GM23248 (cell line): ENCODE measurements at regions not wholly inside any gene's neighbourhood (a gene's known extent, or its start where the extent isn't known, plus 50 kb on each side); places are given as distances from the start of the nearest gene placed in this dataset.

Source experiments
- EZH2 ChIP-seq: fragments of 200-600 bp; sonication (generic); IDR thresholded peaks from 2 replicates; pipeline ENCODE4 v1.6.1; 2018; ENCODE audit warnings: antibody characterized with exemption, mild to moderate bottlenecking; ENCODE audit not compliant: insufficient read depth, poor library complexity, severe bottlenecking
- EZH2phosphoT487 ChIP-seq: fragments of 200-600 bp; sonication (generic); IDR thresholded peaks from 2 replicates; pipeline ENCODE4 v1.6.1; 2018; ENCODE audit warnings: antibody characterized with exemption, moderate library complexity, mild to moderate bottlenecking, low read depth; ENCODE audit not compliant: insufficient read depth

DNA sequence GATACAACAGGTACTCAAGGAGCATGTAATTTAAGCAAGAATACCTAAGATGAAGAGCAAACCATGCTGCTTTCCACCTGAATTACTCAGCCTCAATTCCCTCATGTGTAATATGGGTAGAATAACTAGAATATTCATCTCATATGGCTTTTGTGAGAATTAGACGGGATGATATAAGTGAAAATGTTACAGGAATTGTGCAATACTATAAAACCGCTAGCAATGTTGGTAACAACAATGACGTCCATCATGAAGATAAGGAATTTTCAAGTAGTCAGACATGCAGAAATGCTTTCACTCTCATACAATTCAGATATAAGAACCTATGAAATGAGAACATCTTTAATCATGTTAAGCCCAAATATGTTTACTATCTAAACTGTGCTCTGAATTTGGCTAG lies 2106.6 kb upstream of the CELF4 start:
- TF ChIP-seq EZH2 (no peak), EZH2phosphoT487 (no peak)
